ENCODE measurements at regions not wholly inside any gene's neighbourhood (a gene's known extent, or its start where the extent isn't known, plus 50 kb on each side); places are given as distances from the start of the nearest gene placed in this dataset.

GRCh38 chr5:56307714-56308333 lies 74.7 kb upstream of the ANKRD55 start:
- Histone ChIP-seq H3K9me3 (ENCODE audit: insufficient read depth, low read depth) (no peaks in the 10 kb centered on the region), H3K79me2 (ENCODE audit: low read depth) (no peaks in the 10 kb centered on the region), H3K27ac (no peak overlapping the region), H3F3A (ENCODE audit: insufficient read depth, low read depth) (no peaks in the 10 kb centered on the region), H3K4me2 (no peak overlapping the region), H3K4me3 (no peak overlapping the region), H3K4me1 (replicated peaks; ENCODE audit: insufficient read depth) (no peaks in the 10 kb centered on the region), H2AFZ (no peak overlapping the region), H3K9me2 (ENCODE audit: insufficient read depth) (no peaks in the 10 kb centered on the region), H4K20me1 (ENCODE audit: insufficient read depth) (no peaks in the 10 kb centered on the region), H3K36me3 (ENCODE audit: low read depth) (no peaks in the 10 kb centered on the region), H3K27me3 (ENCODE audit: insufficient read depth, low read depth) (no peaks in the 10 kb centered on the region)
- no peak for DNase-seq
- POLR2A ChIA-PET (ENCODE audit: unreplicated experiment), result interaction anchor here (0.7 kb wide), 1 partner anchor 999 kb away, joined by 5 read pairs; no protein-coding TSS in a partner anchor
- CTCF ChIA-PET, result no interaction called here
- intact Hi-C loops (cut with micrococcal nuclease; ENCODE audit: unreplicated experiment), result no loop called here
- TF ChIP-seq EZH2 (IDR thresholded peaks at IDR 0.05; ENCODE audit: low read depth) (no peak), CTCF (conservative IDR thresholded peaks at IDR 0.05) (no peak)
- no TSS peak for BruUV-seq (replicated peaks)

GRCh38 chr5:56306433-56307150 lies 73.5 kb upstream of the ANKRD55 start:
- Histone ChIP-seq H3K4me1 (replicated peaks; ENCODE audit: insufficient read depth) (no peaks in the 10 kb centered on the region; the same call in 1 of the 2 replicates), H2AFZ (no peak overlapping the region), H3K27ac (no peak overlapping the region), H3K36me3 (ENCODE audit: low read depth) (no peaks in the 10 kb centered on the region), H3K4me2 (no peak overlapping the region), H3F3A (ENCODE audit: insufficient read depth, low read depth) (0 out of 2 replicates have a peak, but pooled peaks cover 3% of the 10 kb centered on the region), H3K9me2 (ENCODE audit: insufficient read depth) (no peaks in the 10 kb centered on the region), H3K27me3 (ENCODE audit: insufficient read depth, low read depth) (no peaks in the 10 kb centered on the region), H3K9me3 (ENCODE audit: insufficient read depth, low read depth) (no peaks in the 10 kb centered on the region), H3K79me2 (ENCODE audit: low read depth) (no peaks in the 10 kb centered on the region), H4K20me1 (ENCODE audit: insufficient read depth) (no peaks in the 10 kb centered on the region), H3K4me3 (no peak overlapping the region)
- ChIA-PET POLR2A (ENCODE audit: unreplicated experiment) (interaction anchor here (0.7 kb wide), 1 partner anchor 998 kb away, joined by 5 read pairs; no protein-coding TSS in a partner anchor), CTCF (no interaction called here)
- no TSS peak for BruUV-seq (replicated peaks)
- no peak for DNase-seq
- no peak for TF ChIP-seq EZH2 (IDR thresholded peaks at IDR 0.05; ENCODE audit: low read depth)
- TF ChIP-seq CTCF (conservative IDR thresholded peaks at IDR 0.05), result no peak
- intact Hi-C loops (cut with micrococcal nuclease; ENCODE audit: unreplicated experiment), result no loop called here

- H3F3A ChIP-seq (ENCODE audit: insufficient read depth, low read depth), result 0 out of 2 replicates have a peak, but pooled peaks cover 3% of the 10 kb centered on the region
- no peaks in the 10 kb centered on the region for H3K9me2 ChIP-seq (ENCODE audit: insufficient read depth)
- no peak overlapping the region for H3K27ac ChIP-seq
- H3K4me2 ChIP-seq, result no peak overlapping the region
- intact Hi-C loops (cut with micrococcal nuclease; ENCODE audit: unreplicated experiment), result no loop called here
- H4K20me1 ChIP-seq (ENCODE audit: insufficient read depth), result no peaks in the 10 kb centered on the region
- H3K4me3 ChIP-seq, result no peak overlapping the region
- no peaks in the 10 kb centered on the region for H3K79me2 ChIP-seq (ENCODE audit: low read depth)
- POLR2A ChIA-PET (ENCODE audit: unreplicated experiment), result no interaction called here
- no peaks in the 10 kb centered on the region for H3K9me3 ChIP-seq (ENCODE audit: insufficient read depth, low read depth)
- no peaks in the 10 kb centered on the region for H3K27me3 ChIP-seq (ENCODE audit: insufficient read depth, low read depth)
- no peaks in the 10 kb centered on the region for H3K36me3 ChIP-seq (ENCODE audit: low read depth)
- CTCF ChIA-PET, result no interaction called here
- H2AFZ ChIP-seq, result no peak overlapping the region
- TF ChIP-seq CTCF (conservative IDR thresholded peaks at IDR 0.05), result no peak
- no peak for TF ChIP-seq EZH2 (IDR thresholded peaks at IDR 0.05; ENCODE audit: low read depth)
- no peak for DNase-seq
- peaks cover 6% of the 10 kb centered on the region; the same call in 1 of the 2 replicates for H3K4me1 ChIP-seq (replicated peaks; ENCODE audit: insufficient read depth)
- BruUV-seq (replicated peaks), result no TSS peak
Measured at GRCh38 chr5:56305001-56305950, 72.1 kb upstream of the ANKRD55 start.

Data from PC-9 (cell line).